Suprapubic skin (tissue), 4 donors: ENCODE measurements at regions not wholly inside any gene's neighbourhood (a gene's known extent, or its start where the extent isn't known, plus 50 kb on each side); places are given as distances from the start of the nearest gene placed in this dataset.

Experiments
- EP300 ChIP-seq: sonication (generic); formaldehyde crosslinking; IDR thresholded peaks from one replicate; pipeline ENCODE4 v1.6.1; 2017; ENCODE audit warnings: antibody characterized with exemption
- POLR2A ChIP-seq, 2 donors: fragments of 450-650 bp; IDR thresholded peaks; one replicate each; pipeline ENCODE4 v1.6.1; 2017; ENCODE audit warnings: antibody characterized with exemption in 2 of 2, mild to moderate bottlenecking in 2 of 2, moderate library complexity in 2 of 2
- POLR2AphosphoS5 ChIP-seq, 3 donors: sonication (generic); formaldehyde crosslinking; IDR thresholded peaks; one replicate each; pipeline ENCODE4 v1.6.1; 2017; ENCODE audit warnings: antibody characterized with exemption in 3 of 3
- TF ChIP-seq, protein P1 (sequence below), 2 donors: fragments of 200-600 bp in 1 of 2; fragments of 450-650 bp in 1 of 2; sonication (generic) in 1 of 2; IDR thresholded peaks; one replicate each; pipeline ENCODE4 v1.5.1; 2016 to 2019; ENCODE audit warnings: antibody characterized with exemption in 2 of 2, mild to moderate bottlenecking in 1 of 2, moderate library complexity in 1 of 2

DNA sequence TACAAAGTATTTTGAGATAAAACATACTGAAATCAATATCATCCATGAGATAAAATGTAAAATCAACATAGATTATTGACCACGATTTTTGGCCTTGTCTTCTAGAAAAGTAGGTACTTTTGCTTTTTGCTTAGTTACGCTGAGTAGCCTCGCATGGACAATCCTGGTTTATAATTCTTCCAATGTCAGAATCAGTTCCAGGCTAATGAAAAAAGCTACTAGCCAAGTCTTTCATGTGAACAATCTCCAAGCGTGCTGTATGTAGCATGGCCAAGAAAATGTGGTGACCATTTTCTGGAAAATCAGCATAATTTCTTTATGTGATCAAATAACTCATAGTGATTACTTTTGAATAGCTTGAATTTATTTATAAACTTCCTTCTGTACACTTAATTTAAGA, 145.8 kb downstream of the NTMT2 start:
- no peak for TF ChIP-seq POLR2AphosphoS5 (IDR thresholded peaks at IDR 0.05)
- TF ChIP-seq, protein P1, sequence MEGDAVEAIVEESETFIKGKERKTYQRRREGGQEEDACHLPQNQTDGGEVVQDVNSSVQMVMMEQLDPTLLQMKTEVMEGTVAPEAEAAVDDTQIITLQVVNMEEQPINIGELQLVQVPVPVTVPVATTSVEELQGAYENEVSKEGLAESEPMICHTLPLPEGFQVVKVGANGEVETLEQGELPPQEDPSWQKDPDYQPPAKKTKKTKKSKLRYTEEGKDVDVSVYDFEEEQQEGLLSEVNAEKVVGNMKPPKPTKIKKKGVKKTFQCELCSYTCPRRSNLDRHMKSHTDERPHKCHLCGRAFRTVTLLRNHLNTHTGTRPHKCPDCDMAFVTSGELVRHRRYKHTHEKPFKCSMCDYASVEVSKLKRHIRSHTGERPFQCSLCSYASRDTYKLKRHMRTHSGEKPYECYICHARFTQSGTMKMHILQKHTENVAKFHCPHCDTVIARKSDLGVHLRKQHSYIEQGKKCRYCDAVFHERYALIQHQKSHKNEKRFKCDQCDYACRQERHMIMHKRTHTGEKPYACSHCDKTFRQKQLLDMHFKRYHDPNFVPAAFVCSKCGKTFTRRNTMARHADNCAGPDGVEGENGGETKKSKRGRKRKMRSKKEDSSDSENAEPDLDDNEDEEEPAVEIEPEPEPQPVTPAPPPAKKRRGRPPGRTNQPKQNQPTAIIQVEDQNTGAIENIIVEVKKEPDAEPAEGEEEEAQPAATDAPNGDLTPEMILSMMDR (IDR thresholded peaks at IDR 0.05), result no peak
- TF ChIP-seq EP300, result no peak
- no peak for TF ChIP-seq POLR2A (IDR thresholded peaks at IDR 0.05)
